ENCODE measurements at regions not wholly inside any gene's neighbourhood (a gene's known extent, or its start where the extent isn't known, plus 50 kb on each side); places are given as distances from the start of the nearest gene placed in this dataset.

GRCh38 chr5:135719428-135720063 lies 114.9 kb upstream of the SLC25A48 start:
- no peak overlapping the region for H3K4me2 ChIP-seq (ENCODE audit: control insufficient read depth, insufficient read depth)
- DNase-seq (ENCODE audit: low read depth, low spot score): no peak
- BruUV-seq (replicated peaks): no TSS peak
- SMC1A ChIA-PET (ENCODE audit: uncharacterized antibody, unreplicated experiment): no interaction called here
- no peaks in the 10 kb centered on the region for H3K9me3 ChIP-seq (replicated peaks; ENCODE audit: control insufficient read depth, insufficient read depth, low read length)
- H3K27ac ChIP-seq (ENCODE audit: control insufficient read depth, insufficient read depth): no peak overlapping the region
- no peak for ATAC-seq
- peaks cover 0 to 3% of the 10 kb centered on the region in 2 experiments; a peak in 1 of 4 replicates for H3K27me3 ChIP-seq (replicated peaks in 1 of 2; ENCODE audit: control insufficient read depth in 2 of 2, insufficient read depth in 2 of 2, low read length in 1 of 2)
- CTCF ChIA-PET: no interaction called here
- H4K20me1 ChIP-seq (ENCODE audit: control insufficient read depth, insufficient read depth): no peaks in the 10 kb centered on the region
- RAD21 ChIA-PET (ENCODE audit: unreplicated experiment): no interaction called here
- intact Hi-C loops (cut with micrococcal nuclease; ENCODE audit: unreplicated experiment) (no loop called here), in situ Hi-C loops (cut with MboI) (no loop called here)
- no peaks in the 10 kb centered on the region for H3K4me1 ChIP-seq (ENCODE audit: control insufficient read depth, insufficient read depth, low read length)
- POLR2A ChIA-PET: no interaction called here
- H3K36me3 ChIP-seq (ENCODE audit: control insufficient read depth in 2 of 2, insufficient read depth in 2 of 2, low read length in 1 of 2): no peaks in the 10 kb centered on the region
- no peaks in the 10 kb centered on the region for H3K79me2 ChIP-seq (ENCODE audit: control insufficient read depth, insufficient read depth, low read length)
- H2AFZ ChIP-seq (ENCODE audit: control insufficient read depth, low read depth, low read length): no peak overlapping the region
- H3K9ac ChIP-seq (ENCODE audit: control insufficient read depth, insufficient read depth, low read length): no peak overlapping the region
- 1% methylated on average over 4 of the region's 4 CpGs for WGBS (ENCODE audit: insufficient coverage, insufficient replicate concordance, low lambda C conversion rate, missing lambda C conversion rate)
- no peak for FAIRE-seq
- no peak overlapping the region for H3K4me3 ChIP-seq
- TF ChIP-seq SP1 (IDR thresholded peaks at IDR 0.05; ENCODE audit: low read depth, low read length): no peak
- no peak for TF ChIP-seq MYB (IDR thresholded peaks at IDR 0.05; ENCODE audit: borderline replicate concordance, low read depth, low read length)
- TF ChIP-seq, protein P1, sequence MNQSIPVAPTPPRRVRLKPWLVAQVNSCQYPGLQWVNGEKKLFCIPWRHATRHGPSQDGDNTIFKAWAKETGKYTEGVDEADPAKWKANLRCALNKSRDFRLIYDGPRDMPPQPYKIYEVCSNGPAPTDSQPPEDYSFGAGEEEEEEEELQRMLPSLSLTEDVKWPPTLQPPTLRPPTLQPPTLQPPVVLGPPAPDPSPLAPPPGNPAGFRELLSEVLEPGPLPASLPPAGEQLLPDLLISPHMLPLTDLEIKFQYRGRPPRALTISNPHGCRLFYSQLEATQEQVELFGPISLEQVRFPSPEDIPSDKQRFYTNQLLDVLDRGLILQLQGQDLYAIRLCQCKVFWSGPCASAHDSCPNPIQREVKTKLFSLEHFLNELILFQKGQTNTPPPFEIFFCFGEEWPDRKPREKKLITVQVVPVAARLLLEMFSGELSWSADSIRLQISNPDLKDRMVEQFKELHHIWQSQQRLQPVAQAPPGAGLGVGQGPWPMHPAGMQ (IDR thresholded peaks at IDR 0.05; ENCODE audit: borderline replicate concordance): no peak
- TF ChIP-seq ESRRA (IDR thresholded peaks at IDR 0.05; ENCODE audit: low read length): no peak
- no peak for TF ChIP-seq ELK1 (IDR thresholded peaks at IDR 0.05; ENCODE audit: low read depth, low read length)
- TF ChIP-seq RUNX3 (IDR thresholded peaks at IDR 0.05; ENCODE audit: low read length): no peak
- TF ChIP-seq, protein P2, sequence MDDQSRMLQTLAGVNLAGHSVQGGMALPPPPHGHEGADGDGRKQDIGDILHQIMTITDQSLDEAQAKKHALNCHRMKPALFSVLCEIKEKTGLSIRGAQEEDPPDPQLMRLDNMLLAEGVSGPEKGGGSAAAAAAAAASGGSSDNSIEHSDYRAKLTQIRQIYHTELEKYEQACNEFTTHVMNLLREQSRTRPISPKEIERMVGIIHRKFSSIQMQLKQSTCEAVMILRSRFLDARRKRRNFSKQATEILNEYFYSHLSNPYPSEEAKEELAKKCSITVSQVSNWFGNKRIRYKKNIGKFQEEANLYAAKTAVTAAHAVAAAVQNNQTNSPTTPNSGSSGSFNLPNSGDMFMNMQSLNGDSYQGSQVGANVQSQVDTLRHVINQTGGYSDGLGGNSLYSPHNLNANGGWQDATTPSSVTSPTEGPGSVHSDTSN (IDR thresholded peaks at IDR 0.05; ENCODE audit: insufficient replicate concordance, low read depth, low read length): no peak
- no peak for TF ChIP-seq NFYA (IDR thresholded peaks at IDR 0.05; ENCODE audit: borderline replicate concordance, low read depth, low read length)
- TF ChIP-seq EP300 (IDR thresholded peaks at IDR 0.05; ENCODE audit: borderline replicate concordance in 1 of 2, control insufficient read depth in 1 of 2, low read depth in 2 of 2, low read length in 2 of 2): no peak
- no peak for TF ChIP-seq TARDBP (IDR thresholded peaks at IDR 0.05; ENCODE audit: borderline replicate concordance)
- TF ChIP-seq SMAD1 (IDR thresholded peaks at IDR 0.05; ENCODE audit: low read depth, partially characterized antibody): no peak
- no peak for TF ChIP-seq ZBTB11 (CRISPR knock-in tag; IDR thresholded peaks at IDR 0.05)
- no peak for TF ChIP-seq HDAC6 (IDR thresholded peaks at IDR 0.05; ENCODE audit: unreplicated experiment)

Measured in GM12878 (cell line).